Duodenal mucosa (tissue), 2 donors: ENCODE measurements at regions not wholly inside any gene's neighbourhood (a gene's known extent, or its start where the extent isn't known, plus 50 kb on each side); places are given as distances from the start of the nearest gene placed in this dataset.

Experiments used
- H3K27ac ChIP-seq: one replicate; pipeline ENCODE4 v1.7.0; 2013; ENCODE audit warnings: low read depth, low read length
- H3K27me3 ChIP-seq, 2 donors: one replicate each; pipeline ENCODE4 v1.7.0; 2013; ENCODE audit warnings: low read length in 2 of 2, control low read depth in 1 of 2; ENCODE audit not compliant: insufficient read depth in 2 of 2, control insufficient read depth in 1 of 2
- H3K36me3 ChIP-seq, 2 donors: one replicate each; pipeline ENCODE4 v1.7.0; 2013; ENCODE audit warnings: low read length in 2 of 2, control low read depth in 1 of 2; ENCODE audit not compliant: insufficient read depth in 2 of 2, control insufficient read depth in 1 of 2
- H3K4me1 ChIP-seq, 2 donors: one replicate each; pipeline ENCODE4 v1.7.0; 2013; ENCODE audit warnings: low read length in 2 of 2, control low read depth in 1 of 2; ENCODE audit not compliant: insufficient read depth in 2 of 2, control insufficient read depth in 1 of 2
- H3K4me3 ChIP-seq, 2 donors: one replicate each; pipeline ENCODE4 v1.7.0; 2013; ENCODE audit warnings: low read length in 2 of 2, low read depth in 1 of 2
- H3K9ac ChIP-seq, 2 donors: one replicate each; pipeline ENCODE4 v1.7.0; 2013; ENCODE audit warnings: low read length in 2 of 2, low read depth in 1 of 2
- H3K9me3 ChIP-seq, 2 donors: one replicate each; pipeline ENCODE4 v1.7.0; 2013; ENCODE audit warnings: low read length in 2 of 2, control low read depth in 1 of 2; ENCODE audit not compliant: control insufficient read depth in 1 of 2

- H3K27me3 ChIP-seq: no peaks in the 10 kb centered on the region
- no peak overlapping the region for H3K4me3 ChIP-seq
- no peak overlapping the region for H3K9ac ChIP-seq
- no peaks in the 10 kb centered on the region for H3K36me3 ChIP-seq
- peaks cover 0 to 2% of the 10 kb centered on the region in 2 donors for H3K4me1 ChIP-seq
- no peak overlapping the region for H3K27ac ChIP-seq
- H3K9me3 ChIP-seq: peaks cover 0 to 2% of the 10 kb centered on the region in 2 donors
These were observed 269.6 kb downstream of the MN1 start for GRCh38 chr22:27531782-27532530.

DNA sequence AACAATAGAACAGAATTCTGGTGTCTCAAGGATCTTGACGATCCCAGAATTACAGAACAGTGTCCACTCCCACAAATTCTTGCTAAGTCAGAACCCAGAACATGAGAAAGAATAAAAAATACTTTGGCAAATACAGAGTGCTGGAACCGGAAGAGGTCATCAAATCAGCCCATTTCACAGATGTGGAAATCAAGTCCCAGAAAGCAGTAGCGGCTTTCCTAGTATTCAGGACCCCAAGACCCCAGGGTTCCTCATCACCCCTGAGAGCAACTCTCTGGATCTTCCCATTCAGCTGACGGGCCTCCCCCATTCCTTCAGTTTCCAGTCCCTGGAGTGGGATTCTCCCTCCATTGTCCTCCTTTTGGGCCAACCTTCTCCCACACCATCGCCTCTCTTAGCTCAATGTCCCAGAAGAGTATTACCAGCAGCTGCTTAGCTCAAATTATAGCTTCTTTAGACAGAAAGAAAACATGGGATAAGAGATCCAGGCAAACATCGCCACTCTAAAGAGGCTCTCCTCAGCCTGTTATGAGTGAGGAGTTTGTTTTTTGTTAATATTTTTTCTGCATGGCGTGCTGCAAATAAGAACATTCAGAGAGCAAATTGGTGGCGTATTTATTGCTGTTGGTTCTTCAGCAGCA is 268.3 kb downstream of the MN1 start:
- Histone ChIP-seq H3K9ac (no peak overlapping the region), H3K4me1 (peaks cover 0 to 2% of the 10 kb centered on the region in 2 donors), H3K4me3 (no peak overlapping the region), H3K9me3 (peaks cover 0 to 2% of the 10 kb centered on the region in 2 donors), H3K27me3 (no peaks in the 10 kb centered on the region), H3K36me3 (no peaks in the 10 kb centered on the region), H3K27ac (no peak overlapping the region)

DNA sequence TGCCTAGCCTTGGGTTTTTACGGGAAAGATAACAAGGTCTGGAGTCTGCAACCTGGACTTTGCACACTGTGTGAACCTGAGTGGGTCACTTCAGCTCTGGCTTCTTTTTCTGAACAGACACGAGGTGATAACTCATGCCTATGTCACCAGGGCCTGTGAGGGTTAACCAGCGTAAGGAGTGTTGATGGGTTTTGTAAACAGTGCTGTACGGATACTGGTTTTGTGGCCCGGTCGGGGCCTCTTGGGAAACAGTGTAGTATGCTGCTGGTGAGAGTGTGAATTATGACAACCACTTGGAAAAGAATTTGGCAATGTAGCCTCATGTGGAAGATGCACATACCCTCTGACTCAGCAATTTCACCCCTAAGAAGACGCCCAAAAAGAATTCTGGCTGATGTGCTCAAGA is 266.8 kb downstream of the MN1 start:
- Histone ChIP-seq H3K4me3 (no peak overlapping the region), H3K4me1 (peaks cover 0 to 2% of the 10 kb centered on the region in 2 donors), H3K9me3 (peaks cover 0 to 2% of the 10 kb centered on the region in 2 donors), H3K27me3 (no peaks in the 10 kb centered on the region), H3K36me3 (no peaks in the 10 kb centered on the region), H3K27ac (no peak overlapping the region), H3K9ac (no peak overlapping the region)

- H3K4me3 ChIP-seq: no peak overlapping the region
- H3K4me1 ChIP-seq: peaks cover 0 to 2% of the 10 kb centered on the region in 2 donors
- peaks cover 0 to 5% of the 10 kb centered on the region in 2 donors for H3K27me3 ChIP-seq
- no peak overlapping the region for H3K27ac ChIP-seq
- H3K9ac ChIP-seq: no peak overlapping the region
- H3K36me3 ChIP-seq: no peaks in the 10 kb centered on the region
- peaks cover 0 to 2% of the 10 kb centered on the region in 2 donors for H3K9me3 ChIP-seq
These were observed 266.1 kb downstream of the MN1 start for GRCh38 chr22:27535452-27535851.

- Histone ChIP-seq H3K4me1 (peaks cover 0 to 2% of the 10 kb centered on the region in 2 donors), H3K9ac (no peak overlapping the region), H3K9me3 (no peaks in the 10 kb centered on the region), H3K4me3 (no peak overlapping the region), H3K27ac (no peak overlapping the region), H3K27me3 (peaks cover 0 to 6% of the 10 kb centered on the region in 2 donors), H3K36me3 (no peaks in the 10 kb centered on the region)
These were observed 264.1 kb downstream of the MN1 start for GRCh38 chr22:27537501-27537900.

GRCh38 chr22:27538666-27539065 is 262.9 kb downstream of the MN1 start:
- Histone ChIP-seq H3K36me3 (no peaks in the 10 kb centered on the region), H3K9me3 (no peaks in the 10 kb centered on the region), H3K9ac (no peak overlapping the region), H3K4me1 (peaks cover 0 to 2% of the 10 kb centered on the region in 2 donors), H3K4me3 (no peak overlapping the region), H3K27me3 (peaks cover 0 to 6% of the 10 kb centered on the region in 2 donors), H3K27ac (no peak overlapping the region)

DNA sequence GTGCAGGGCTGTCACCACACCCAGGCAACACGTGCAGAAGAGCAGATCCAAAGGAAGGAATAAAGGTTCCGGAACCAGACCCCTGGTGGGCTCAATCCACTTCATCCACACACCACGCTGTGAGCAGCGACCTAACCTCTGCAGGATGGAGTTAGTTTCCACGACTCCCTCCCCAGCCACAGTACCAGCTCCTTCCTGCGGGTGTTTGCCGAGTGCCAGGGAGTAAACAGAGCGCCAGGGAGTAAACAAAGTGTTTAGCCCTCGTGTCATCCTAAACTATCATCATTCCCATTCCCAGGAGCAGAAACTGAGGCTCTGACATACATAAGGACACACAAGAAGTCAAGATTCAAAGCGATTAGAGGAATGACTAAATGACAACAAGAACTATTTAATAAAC is 261.3 kb downstream of the MN1 start:
- H3K4me1 ChIP-seq: no peaks in the 10 kb centered on the region
- no peak overlapping the region for H3K4me3 ChIP-seq
- H3K27ac ChIP-seq: no peak overlapping the region
- no peak overlapping the region for H3K9ac ChIP-seq
- no peaks in the 10 kb centered on the region for H3K36me3 ChIP-seq
- H3K27me3 ChIP-seq: peaks cover 0 to 6% of the 10 kb centered on the region in 2 donors
- no peaks in the 10 kb centered on the region for H3K9me3 ChIP-seq

DNA sequence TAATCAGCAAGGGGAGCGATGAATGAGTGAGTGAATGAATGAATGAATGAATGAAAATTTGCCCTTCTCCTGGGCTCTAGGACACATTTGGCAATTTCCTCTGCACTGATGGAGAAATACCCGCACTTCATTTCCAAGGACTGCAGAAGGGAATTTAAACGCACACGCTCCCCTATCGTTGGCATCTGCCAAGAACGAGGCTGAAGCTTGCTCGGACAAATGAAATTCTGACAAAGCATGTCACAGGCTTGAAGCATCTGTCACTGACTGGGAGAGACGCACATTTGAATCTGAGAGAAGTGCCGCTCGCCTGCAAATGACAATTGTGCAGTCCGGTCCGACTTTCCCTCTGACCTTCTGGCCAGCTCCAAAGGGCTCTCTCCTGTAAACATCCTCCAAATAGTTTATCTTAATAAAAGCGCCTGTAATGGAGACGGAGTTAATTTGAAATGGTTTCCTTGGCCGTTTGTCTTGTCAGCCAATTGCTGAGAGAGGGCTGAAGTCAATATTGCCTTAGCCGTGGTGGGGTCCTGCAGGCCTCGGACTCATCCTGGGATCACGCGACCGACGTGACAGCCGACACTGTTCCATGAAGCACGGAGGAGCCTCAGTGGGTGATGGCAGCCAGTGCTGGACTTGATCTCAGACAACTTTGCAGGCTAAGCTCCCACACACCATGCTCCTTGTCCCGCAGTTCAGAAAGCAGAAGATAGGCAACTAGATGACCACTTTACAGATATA is 260.7 kb downstream of the MN1 start:
- peaks cover 0 to 6% of the 10 kb centered on the region in 2 donors for H3K27me3 ChIP-seq
- no peak overlapping the region for H3K27ac ChIP-seq
- H3K4me1 ChIP-seq: no peaks in the 10 kb centered on the region
- no peak overlapping the region for H3K9ac ChIP-seq
- no peaks in the 10 kb centered on the region for H3K9me3 ChIP-seq
- no peak overlapping the region for H3K4me3 ChIP-seq
- no peaks in the 10 kb centered on the region for H3K36me3 ChIP-seq

DNA sequence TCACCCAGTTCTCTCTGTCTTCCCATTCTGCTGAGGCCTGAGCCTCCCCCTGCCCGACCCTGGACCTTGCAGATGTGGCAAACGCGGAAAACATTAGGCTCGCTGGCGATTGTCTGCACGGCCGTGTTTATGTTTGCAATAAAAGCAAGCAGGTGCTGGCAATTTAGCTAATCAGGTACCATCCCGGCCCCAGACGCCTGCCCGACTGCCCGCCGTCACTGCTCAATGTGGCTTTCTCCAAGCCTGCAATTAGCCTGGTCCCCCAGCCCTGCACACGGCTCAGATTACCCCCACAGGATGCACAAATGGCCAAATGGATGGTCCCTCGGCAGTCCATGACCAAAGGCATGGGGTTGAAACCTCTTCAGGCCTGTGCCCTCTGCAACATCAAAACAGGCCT is 259.7 kb downstream of the MN1 start:
- peaks cover 0 to 6% of the 10 kb centered on the region in 2 donors for H3K27me3 ChIP-seq
- H3K9ac ChIP-seq: no peak overlapping the region
- H3K27ac ChIP-seq: no peak overlapping the region
- no peaks in the 10 kb centered on the region for H3K4me1 ChIP-seq
- no peaks in the 10 kb centered on the region for H3K36me3 ChIP-seq
- no peaks in the 10 kb centered on the region for H3K9me3 ChIP-seq
- no peak overlapping the region for H3K4me3 ChIP-seq

GRCh38 chr22:27542602-27543001 is 259.0 kb downstream of the MN1 start:
- no peak overlapping the region for H3K4me3 ChIP-seq
- H3K9me3 ChIP-seq: no peaks in the 10 kb centered on the region
- peaks cover 0 to 6% of the 10 kb centered on the region in 2 donors for H3K27me3 ChIP-seq
- no peaks in the 10 kb centered on the region for H3K4me1 ChIP-seq
- H3K27ac ChIP-seq: no peak overlapping the region
- H3K9ac ChIP-seq: no peak overlapping the region
- no peaks in the 10 kb centered on the region for H3K36me3 ChIP-seq
